GM13976 (cell line): ENCODE measurements at regions not wholly inside any gene's neighbourhood (a gene's known extent, or its start where the extent isn't known, plus 50 kb on each side); places are given as distances from the start of the nearest gene placed in this dataset.
"Not testable (repeated sequence)": the region's sequence is repeated elsewhere in the genome, so short reads cannot be mapped to it uniquely, and the experiment has no call there.

Experiments used
- DNase-seq: peaks from one replicate; pipeline ENCODE4 v3.0.0; 2012; ENCODE audit warnings: low spot score
- in situ Hi-C: fragments of 300-500 bp; cut with MboI; formaldehyde crosslinking; loops from one replicate; pipeline ENCODE4 v1.12.0; 2022; ENCODE audit warnings: low sequenced_read_pairs, mixed read lengths, inconsistent platforms; ENCODE audit not compliant: unreplicated experiment
- TF ChIP-seq, protein P1 (sequence below): IDR thresholded peaks from 2 replicates; pipeline ENCODE4 v1.5.1; 2012; ENCODE audit warnings: borderline replicate concordance, mild to moderate bottlenecking; ENCODE audit not compliant: insufficient read depth; ENCODE audit errors: extremely low read depth, missing control alignments, control extremely low read depth

DNA sequence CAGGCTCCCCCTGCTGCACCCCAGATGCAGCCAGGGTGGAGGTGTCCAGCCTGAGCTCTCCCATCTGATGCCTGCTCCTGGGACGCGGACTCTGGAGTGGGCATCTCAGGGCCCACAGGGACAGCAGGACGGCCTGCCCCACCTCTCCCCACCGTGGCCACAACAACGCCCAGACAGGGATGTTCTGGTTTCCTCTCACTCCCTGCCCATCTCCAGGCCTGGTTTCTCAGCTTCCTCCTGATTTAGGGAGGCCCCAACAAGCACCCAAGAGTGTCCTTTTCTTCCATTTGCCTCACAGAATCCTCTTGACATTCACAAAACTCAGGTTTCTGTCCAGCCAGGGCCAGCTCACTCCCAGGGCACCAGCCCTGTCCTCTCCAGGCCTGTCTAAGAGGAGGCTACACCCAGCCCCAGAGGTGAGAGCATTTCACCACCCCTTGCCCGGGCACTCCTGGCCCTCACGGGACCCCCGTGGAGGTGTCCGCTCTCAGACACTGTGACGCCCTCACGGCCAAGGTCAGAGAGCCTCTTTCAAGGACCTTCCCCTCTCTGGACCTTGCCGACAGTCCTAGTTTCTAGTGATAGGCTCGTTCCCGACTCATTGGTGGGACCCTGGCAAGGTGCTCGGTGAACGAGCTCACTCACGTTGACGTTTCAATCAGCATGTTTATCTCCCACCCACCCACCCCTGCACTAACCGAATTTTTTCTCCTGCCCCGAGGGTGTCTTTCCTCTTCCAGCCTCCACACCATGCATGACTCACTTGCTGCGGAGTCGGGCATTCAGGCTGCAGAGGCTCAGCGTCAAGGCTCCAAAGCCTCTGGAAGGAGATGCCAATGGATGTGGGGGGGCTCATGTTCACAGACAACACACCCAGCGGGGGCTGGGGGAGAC is 62.0 kb upstream of the UNC5A start:
- DNase-seq, result peak; percentile 22
- in situ Hi-C loops, result no loop called here

GRCh38 chr5:176748967-176749935 is 61.1 kb upstream of the UNC5A start:
- TF ChIP-seq, protein P1, sequence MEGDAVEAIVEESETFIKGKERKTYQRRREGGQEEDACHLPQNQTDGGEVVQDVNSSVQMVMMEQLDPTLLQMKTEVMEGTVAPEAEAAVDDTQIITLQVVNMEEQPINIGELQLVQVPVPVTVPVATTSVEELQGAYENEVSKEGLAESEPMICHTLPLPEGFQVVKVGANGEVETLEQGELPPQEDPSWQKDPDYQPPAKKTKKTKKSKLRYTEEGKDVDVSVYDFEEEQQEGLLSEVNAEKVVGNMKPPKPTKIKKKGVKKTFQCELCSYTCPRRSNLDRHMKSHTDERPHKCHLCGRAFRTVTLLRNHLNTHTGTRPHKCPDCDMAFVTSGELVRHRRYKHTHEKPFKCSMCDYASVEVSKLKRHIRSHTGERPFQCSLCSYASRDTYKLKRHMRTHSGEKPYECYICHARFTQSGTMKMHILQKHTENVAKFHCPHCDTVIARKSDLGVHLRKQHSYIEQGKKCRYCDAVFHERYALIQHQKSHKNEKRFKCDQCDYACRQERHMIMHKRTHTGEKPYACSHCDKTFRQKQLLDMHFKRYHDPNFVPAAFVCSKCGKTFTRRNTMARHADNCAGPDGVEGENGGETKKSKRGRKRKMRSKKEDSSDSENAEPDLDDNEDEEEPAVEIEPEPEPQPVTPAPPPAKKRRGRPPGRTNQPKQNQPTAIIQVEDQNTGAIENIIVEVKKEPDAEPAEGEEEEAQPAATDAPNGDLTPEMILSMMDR, result no peak
- in situ Hi-C loops, result no loop called here
- peak; percentile 9 for DNase-seq

More for the DNA sequence above, 62.0 kb upstream of the UNC5A start:
- TF ChIP-seq, protein P1, result no peak

GRCh38 chr5:176750144-176750543 is 60.2 kb upstream of the UNC5A start:
- TF ChIP-seq, protein P1, result no peak
- in situ Hi-C loops, result no loop called here
- no peak for DNase-seq

GRCh38 chr5:176754376-176754973 is 55.9 kb upstream of the UNC5A start:
- TF ChIP-seq, protein P1, result no peak
- in situ Hi-C loops, result no loop called here
- no peak for DNase-seq

DNA sequence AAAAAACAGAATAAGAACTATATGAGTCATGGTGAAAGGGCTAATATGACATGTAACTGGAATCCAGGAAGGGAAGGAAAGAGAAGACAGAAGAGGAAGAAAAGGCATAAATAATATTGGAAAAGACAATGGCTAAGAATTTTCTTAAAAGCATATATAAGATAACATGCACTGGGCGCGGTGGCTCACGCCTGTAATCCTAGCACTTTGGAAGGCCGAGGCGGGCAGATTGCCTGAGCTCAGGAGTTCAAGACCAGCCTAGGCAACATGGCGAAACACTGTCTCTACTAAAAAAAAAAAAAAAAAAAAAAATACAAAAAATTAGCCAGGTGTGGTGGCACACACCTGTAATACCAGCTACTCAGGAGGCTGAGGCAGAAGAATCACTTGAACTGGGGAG is 54.8 kb upstream of the UNC5A start:
- DNase-seq, in situ Hi-C loops: not testable (repeated sequence)

DNA sequence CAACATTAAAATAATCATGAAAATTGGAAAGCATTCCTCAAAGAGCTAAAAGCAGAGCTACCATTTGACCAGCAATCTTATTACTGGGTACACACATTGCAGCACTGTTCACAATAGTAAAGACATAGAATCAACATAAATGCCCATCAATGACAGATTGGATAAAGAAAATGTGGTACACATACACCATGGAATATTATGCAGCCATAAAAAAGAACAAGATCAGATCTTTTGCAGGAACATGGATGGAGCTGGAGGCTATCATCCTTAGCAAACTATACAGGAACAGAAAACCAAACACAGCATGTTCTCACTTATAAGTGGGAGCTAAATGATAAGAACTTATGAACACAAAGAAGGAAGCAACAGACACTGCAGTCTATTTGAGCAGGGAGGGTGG is 52.8 kb upstream of the UNC5A start:
- in situ Hi-C loops, DNase-seq: not testable (repeated sequence)
